ENCODE measurements at regions not wholly inside any gene's neighbourhood (a gene's known extent, or its start where the extent isn't known, plus 50 kb on each side); places are given as distances from the start of the nearest gene placed in this dataset.
"Not testable (repeated sequence)": the region's sequence is repeated elsewhere in the genome, so short reads cannot be mapped to it uniquely, and the experiment has no call there.

DNA sequence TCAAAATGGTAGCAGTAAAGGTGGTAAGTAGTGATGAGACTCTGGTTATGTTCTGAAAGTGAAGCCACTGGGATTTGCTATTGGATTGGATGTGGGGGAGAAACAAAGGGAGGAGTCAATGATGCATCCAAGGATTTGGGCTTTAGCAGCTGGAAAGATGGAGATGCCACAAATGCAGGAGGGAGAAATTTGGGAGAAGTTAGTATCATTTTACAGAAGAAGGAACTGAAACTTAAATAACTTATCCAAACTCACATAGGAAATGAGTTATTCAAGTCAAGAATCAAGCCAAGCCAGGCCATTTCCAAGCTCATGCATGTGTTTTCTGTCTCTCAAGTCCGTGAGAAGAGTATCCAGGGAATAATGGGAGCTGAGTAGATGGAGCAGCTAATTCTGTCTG, 155.1 kb upstream of the TNFAIP3 start:
- intact Hi-C loops (cut with DNase I), result no loop called here
- Histone ChIP-seq H3K27ac (no peak overlapping the region), H3K36me3 (no peaks in the 10 kb centered on the region), H3K9me3 (no peaks in the 10 kb centered on the region), H3K4me3 (replicated peaks in 1 of 3) (no peak overlapping the region), H3K4me1 (peaks cover 0 to 14% of the 10 kb centered on the region in 2 donors), H3K27me3 (no peaks in the 10 kb centered on the region)
- no peak for DNase-seq
- TF ChIP-seq POLR2A (IDR thresholded peaks at IDR 0.05), result no peak
- TF ChIP-seq, protein P1, sequence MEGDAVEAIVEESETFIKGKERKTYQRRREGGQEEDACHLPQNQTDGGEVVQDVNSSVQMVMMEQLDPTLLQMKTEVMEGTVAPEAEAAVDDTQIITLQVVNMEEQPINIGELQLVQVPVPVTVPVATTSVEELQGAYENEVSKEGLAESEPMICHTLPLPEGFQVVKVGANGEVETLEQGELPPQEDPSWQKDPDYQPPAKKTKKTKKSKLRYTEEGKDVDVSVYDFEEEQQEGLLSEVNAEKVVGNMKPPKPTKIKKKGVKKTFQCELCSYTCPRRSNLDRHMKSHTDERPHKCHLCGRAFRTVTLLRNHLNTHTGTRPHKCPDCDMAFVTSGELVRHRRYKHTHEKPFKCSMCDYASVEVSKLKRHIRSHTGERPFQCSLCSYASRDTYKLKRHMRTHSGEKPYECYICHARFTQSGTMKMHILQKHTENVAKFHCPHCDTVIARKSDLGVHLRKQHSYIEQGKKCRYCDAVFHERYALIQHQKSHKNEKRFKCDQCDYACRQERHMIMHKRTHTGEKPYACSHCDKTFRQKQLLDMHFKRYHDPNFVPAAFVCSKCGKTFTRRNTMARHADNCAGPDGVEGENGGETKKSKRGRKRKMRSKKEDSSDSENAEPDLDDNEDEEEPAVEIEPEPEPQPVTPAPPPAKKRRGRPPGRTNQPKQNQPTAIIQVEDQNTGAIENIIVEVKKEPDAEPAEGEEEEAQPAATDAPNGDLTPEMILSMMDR (IDR thresholded peaks at IDR 0.05), result no peak
- 65 to 72% methylated on average over 1 of the region's 1 CpG for WGBS, 2 donors

DNA sequence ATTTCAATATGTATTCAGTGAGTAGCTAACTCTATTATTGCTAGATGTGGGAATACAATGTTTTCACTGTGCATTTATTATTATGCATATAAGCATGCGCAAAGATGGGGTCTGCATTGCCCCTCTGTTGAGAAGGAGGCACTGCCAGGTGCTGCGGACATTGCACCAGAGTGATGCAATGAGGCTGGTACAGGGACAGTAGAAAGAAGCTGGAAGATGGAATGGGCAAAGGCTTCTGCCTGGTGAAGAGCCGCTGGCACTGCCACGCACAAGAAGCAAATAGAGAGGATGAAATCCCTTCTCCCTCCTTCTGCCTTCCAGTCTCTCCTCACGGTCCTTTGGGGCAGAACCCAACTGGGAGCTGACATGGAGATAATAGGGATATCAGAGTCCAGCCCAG, 154.5 kb upstream of the TNFAIP3 start:
- intact Hi-C loops (cut with DNase I), result no loop called here
- H3K4me1 ChIP-seq, result peaks cover 0 to 11% of the 10 kb centered on the region in 2 donors
- WGBS, 2 donors, result 96 to 100% methylated on average over 5 of the region's 5 CpGs
- no peaks in the 10 kb centered on the region for H3K9me3 ChIP-seq
- no peak for DNase-seq
- H3K4me3 ChIP-seq (replicated peaks in 1 of 3), result no peak overlapping the region
- no peak overlapping the region for H3K27ac ChIP-seq
- H3K27me3 ChIP-seq, result no peaks in the 10 kb centered on the region
- H3K36me3 ChIP-seq, result no peaks in the 10 kb centered on the region
- no peak for TF ChIP-seq POLR2A (IDR thresholded peaks at IDR 0.05)
- TF ChIP-seq, protein P1 (IDR thresholded peaks at IDR 0.05), result no peak

DNA sequence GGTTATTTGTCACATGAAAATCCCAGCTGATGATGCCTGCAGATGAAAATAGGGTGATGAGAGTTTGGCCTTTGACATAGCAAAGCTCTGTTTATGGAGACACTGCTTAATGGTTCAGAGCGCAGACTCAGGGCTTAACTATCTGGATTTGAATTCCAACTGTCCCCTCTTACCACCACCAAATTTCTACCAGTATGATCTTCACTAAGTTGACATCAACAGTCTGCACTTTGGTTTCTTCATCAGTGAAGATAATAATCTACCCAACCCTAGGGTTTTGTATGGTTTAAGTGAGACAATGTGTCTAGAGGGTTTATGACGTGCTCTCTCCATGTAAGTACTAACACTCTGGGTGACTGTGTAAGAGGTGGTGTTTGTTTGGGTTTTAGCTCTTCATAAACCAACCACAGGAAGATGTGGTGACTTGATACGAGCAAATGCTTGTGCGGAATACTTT, 151.4 kb upstream of the TNFAIP3 start:
- Histone ChIP-seq H3K4me1 (no peaks in the 10 kb centered on the region), H3K9me3 (no peaks in the 10 kb centered on the region), H3K27ac (no peak overlapping the region), H3K36me3 (no peaks in the 10 kb centered on the region), H3K4me3 (replicated peaks in 1 of 3) (no peak overlapping the region), H3K27me3 (no peaks in the 10 kb centered on the region)
- 68 to 78% methylated on average over 4 of the region's 4 CpGs for WGBS, 2 donors
- intact Hi-C loops (cut with DNase I), result no loop called here
- TF ChIP-seq POLR2A (IDR thresholded peaks at IDR 0.05), result no peak
- TF ChIP-seq, protein P1 (IDR thresholded peaks at IDR 0.05), result no peak
- no peak for DNase-seq

DNA sequence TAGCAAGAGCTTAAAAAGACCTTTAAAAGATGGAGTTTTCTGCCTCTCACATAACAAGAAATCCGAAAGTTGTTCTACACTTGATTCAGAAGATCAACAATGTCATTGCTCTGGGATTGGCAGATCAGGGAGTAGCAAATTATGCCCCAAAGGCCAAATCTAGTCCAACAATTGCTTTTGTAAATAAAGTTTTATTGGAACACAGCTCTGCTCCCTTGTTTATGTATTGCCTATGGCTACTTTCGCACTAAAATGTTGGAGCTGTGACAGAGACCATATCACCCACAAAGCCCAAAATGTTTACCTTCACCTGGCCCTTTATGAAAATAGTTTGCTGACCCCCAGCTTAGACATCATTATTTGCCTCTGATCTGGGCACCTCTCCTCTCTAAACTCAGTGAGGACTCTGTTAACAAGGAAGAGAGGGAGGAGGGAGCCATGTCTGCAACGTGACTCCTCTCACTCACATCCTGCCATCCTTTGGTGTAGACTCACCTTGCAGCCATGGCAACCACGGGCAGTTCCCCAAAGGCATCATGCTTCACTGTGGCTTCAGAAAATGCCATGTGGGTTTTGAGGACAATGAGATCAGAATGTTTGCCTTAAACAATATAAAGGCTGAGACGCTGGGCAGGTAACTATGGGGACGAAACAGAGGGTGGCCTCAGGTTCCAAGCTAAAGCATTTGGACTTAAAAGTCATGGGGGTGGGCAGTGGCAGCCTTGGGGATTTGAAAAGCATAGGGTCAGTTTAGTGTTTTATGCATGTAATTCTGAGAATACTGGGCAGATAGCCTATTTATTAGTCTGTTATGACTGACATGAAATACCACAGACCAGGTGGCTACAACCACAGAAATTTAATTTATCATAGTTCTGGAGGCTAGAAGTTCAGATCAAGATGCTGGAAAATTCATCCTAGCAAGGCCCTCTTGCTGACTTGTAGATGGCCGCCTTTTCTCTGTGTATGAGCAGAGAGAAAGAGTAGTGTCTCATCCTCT, 149.7 kb upstream of the TNFAIP3 start:
- no peak for TF ChIP-seq POLR2A (IDR thresholded peaks at IDR 0.05)
- H3K36me3 ChIP-seq, result no peaks in the 10 kb centered on the region
- intact Hi-C loops (cut with DNase I), result no loop called here

DNA sequence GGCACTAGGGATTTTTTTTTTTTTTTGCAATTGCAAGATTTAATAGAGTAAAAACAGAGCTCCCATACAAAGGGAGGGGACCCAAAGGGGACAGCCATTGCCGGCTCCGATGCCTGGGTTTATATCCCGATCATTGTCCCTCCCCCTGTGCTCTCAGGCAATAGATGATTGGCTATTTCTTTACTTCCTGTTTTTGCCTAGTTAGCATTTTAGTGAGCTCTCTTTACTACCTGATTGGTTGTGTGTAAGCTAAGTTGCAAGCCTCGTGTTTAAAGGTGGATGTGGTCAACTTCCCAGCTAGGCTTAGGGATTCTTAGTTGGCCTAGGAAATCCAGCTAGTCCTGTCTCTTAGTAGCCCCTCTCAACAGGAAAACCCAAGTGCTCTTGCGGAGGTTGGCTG, 148.2 kb upstream of the TNFAIP3 start:
- H3K27ac ChIP-seq; H3K36me3 ChIP-seq; H3K9me3 ChIP-seq; DNase-seq; H3K27me3 ChIP-seq; intact Hi-C loops (cut with DNase I); H3K4me3 ChIP-seq (replicated peaks in 1 of 3); H3K4me1 ChIP-seq: not testable (repeated sequence)
- WGBS, 2 donors, result 95 to 97% methylated on average over 5 of the region's 5 CpGs

More for the DNA sequence above, 149.7 kb upstream of the TNFAIP3 start:
- Histone ChIP-seq H3K27ac (no peak overlapping the region), H3K4me3 (replicated peaks in 1 of 3) (no peak overlapping the region), H3K9me3 (no peaks in the 10 kb centered on the region), H3K4me1 (no peaks in the 10 kb centered on the region), H3K27me3 (no peaks in the 10 kb centered on the region)
- no peak for DNase-seq
- 93 to 94% methylated on average over 7 of the region's 7 CpGs for WGBS, 2 donors

DNA sequence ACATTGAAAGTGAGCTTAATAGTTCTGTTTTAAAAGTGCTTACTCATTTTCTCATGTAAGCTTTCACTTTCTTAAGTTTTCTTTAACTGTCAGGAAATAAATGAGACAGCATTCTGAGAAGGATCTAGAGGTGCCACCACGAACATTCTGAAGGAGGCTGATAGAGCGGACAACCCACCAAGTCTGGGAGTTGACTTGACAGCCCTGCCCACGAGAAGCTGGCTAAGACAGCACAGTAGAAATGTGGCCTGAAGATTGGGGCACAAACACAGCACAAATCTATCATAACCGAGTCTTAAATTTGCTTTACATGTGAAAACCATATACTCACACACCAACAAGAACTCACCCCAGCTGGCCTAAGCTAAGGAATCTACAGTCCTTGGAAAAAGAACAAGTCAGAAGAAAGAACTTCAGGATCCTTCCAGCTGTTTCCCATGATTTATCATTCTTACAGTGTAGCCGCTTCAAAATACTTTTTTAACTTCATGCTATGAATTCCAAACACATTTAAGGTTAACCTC, 144.2 kb upstream of the TNFAIP3 start:
- no peak overlapping the region for H3K27ac ChIP-seq
- TF ChIP-seq, protein P1 (IDR thresholded peaks at IDR 0.05), result no peak
- TF ChIP-seq POLR2A (IDR thresholded peaks at IDR 0.05), result no peak
- H3K4me3 ChIP-seq (replicated peaks in 1 of 3), result no peak overlapping the region
- H3K9me3 ChIP-seq, result no peaks in the 10 kb centered on the region
- no peaks in the 10 kb centered on the region for H3K27me3 ChIP-seq
- no peaks in the 10 kb centered on the region for H3K36me3 ChIP-seq
- intact Hi-C loops (cut with DNase I), result no loop called here
- DNase-seq, result no peak
- 80 to 82% methylated on average over 5 of the region's 5 CpGs for WGBS, 2 donors
- H3K4me1 ChIP-seq, result no peaks in the 10 kb centered on the region
